Right hindlimb (tissue), 1 donor: ENCODE measurements at regions not wholly inside any gene's neighbourhood (a gene's known extent, or its start where the extent isn't known, plus 50 kb on each side); places are given as distances from the start of the nearest gene placed in this dataset.

Source experiments
- DNase-seq: peaks from one replicate; pipeline ENCODE4 v3.0.0-alpha.2; 2018

- DNase-seq, result no peak
Measured at GRCh38 chr1:37284053-37284452, 190.3 kb upstream of the ZC3H12A start.

- no peak for DNase-seq
Measured at GRCh38 chr1:37286881-37287280, 187.5 kb upstream of the ZC3H12A start.

- no peak for DNase-seq
Measured at GRCh38 chr1:37288900-37289299, 185.5 kb upstream of the ZC3H12A start.

DNA sequence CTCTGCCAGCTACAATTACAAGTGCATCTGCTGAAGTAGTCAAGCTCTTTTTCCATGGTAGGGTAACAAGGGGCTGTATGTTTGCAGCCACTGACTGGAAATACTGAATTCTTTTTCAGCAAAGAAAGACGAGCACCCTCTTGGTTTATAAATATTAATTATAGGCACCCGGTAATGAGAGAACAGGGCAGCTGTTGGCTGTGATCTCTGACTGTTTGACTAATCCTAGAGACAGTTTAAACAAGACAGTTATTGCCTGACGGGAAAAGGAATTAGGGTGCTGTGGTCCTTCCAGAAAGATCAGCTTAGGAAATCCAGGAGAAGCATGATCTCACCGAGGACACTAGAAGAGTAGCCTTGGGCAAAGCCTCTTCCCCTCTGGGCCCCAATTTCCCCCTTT, 183.7 kb upstream of the ZC3H12A start:
- DNase-seq, result no peak

- DNase-seq, result no peak
Measured at GRCh38 chr1:37292789-37293188, 181.6 kb upstream of the ZC3H12A start.

DNA sequence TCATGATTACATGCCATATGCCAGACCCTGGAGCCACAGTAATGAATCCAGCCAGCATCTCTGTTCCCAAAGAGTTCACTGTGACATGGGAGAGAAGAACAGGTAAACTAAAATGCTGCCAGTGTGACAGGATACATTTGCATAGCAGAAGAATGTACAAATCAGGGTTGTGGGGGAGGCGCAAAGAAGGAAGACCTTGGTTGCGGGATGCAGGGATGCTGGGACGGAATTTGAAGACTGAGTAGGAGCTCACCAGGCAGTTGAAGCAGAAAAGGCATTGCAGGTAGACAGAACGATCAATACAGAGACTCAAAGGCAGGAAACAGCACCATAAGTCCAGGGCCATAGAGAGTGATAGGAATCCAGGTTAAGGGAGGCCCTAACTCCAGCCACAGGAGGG, 180.3 kb upstream of the ZC3H12A start:
- DNase-seq, result no peak

GRCh38 chr1:37294529-37294928, 179.9 kb upstream of the ZC3H12A start:
- no peak for DNase-seq

DNA sequence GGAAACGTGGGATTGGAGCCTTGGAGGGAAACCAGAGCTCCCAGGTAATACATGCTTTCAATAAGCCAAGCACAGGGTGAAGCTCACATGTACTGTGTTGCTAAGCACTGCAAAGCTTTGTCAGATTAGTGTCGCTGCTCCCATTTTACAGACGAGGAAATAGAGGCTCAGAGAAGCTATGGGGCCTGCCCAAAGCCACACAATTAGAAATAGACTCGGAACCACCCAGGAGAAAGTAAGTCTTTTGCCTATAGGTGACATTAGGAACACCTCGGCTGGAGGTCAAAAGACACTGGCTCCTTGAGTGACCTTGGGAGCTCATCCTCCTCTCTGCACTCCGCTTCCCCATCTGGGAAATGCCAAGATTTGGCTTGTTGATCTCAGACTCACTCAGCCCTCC, 175.6 kb upstream of the ZC3H12A start:
- DNase-seq, result no peak

DNA sequence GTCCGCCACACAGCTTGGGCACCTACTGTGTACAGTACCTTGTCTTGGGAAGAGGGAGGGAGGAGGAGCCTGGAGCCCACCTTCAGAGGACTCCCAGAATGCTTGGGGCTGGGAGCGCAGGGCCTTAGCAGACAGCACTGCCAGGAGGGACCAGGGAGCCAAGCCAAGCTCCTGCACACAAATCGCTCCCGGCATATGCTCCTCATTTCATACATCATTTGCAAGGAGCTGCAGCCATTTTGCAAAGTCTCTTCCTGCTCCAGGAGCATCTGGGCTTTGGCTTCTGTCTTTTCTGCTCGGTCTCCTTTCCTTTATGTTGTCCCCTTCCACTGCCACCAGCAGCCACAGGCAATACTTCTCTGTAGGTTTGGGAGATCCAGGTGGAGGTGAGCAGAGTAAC, 175.2 kb upstream of the ZC3H12A start:
- DNase-seq, result no peak

GRCh38 chr1:37303884-37304574, 170.4 kb upstream of the ZC3H12A start:
- no peak for DNase-seq

DNA sequence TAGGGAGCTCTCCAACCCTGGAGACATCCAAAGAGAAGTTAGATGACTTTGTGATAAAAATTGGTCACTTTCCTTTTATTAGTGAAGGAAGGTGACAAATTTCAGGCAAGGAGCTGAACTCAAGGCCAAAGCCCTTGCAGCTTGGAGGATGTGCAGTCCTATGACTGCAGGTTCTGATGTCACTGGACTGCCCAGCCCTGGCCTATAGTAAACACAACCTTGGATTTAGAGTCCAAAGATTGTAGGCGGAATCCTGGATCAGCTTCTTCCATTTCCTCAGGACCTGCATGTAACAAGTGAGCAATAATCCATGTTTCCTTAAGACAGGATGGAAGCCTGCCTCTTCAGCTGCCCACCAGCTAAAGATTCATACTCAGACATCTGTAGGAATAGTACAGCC, 169.3 kb upstream of the ZC3H12A start:
- no peak for DNase-seq

GRCh38 chr1:37305841-37306240, 168.5 kb upstream of the ZC3H12A start:
- no peak for DNase-seq

DNA sequence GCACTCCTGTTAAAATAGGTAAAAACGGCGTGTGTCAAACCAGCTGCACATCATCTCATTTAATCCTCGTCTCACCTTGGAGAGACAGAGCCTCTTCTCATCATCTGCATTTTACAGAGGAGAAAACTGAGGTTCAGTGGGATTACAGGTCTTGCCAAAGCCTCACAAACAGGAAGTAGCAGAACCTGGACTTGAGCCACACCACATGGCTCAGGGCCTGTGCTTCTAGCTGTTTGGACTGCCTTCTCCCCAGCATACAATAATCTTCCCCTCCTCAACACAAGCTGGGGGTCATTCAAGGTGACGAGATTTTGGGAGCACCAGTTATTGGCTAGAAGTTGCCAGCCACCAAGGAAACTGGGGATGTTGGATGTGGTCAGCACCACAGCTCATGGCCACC, 167.9 kb upstream of the ZC3H12A start:
- DNase-seq, result peak; percentile 28

DNA sequence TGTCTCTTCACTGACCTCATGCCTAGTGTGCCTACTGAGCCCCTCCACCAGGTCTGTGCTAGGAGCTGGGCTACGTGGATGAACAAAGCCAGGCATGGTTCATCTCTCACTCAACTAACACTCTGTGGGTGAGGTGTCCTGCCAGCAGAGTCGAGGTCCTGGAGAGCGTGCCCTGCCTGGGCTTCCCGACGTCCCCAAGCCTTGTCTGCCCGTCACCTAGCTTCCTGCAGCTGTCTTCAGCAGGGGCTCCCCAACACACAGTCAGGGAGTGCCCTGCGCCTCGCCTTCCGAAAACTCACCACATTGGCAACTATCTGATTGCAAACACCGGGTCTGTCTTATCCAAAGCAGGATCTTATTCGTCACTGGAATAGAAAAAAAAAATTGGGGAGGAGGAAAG, 167.5 kb upstream of the ZC3H12A start:
- DNase-seq, result no peak

GRCh38 chr1:37308031-37308960, 166.1 kb upstream of the ZC3H12A start:
- DNase-seq, result no peak

DNA sequence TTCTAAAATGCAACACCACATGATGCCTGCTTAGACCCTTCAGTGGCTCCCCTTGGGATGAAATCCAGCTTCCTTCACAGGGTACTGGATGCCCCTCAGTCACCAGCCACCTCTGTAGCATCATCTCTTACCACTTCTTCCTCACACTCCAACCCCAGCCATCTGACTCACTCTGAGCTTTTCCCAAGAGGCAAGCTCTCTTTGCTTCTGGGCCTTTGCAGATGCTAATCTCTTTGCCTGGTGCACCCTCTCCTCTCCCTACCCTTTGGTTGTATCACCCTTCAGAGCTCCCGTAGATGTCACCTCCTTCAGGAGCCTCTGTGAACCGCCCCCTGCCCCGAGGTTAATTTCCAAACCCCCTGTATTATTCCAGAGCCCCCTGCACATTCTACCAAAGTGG, 164.8 kb upstream of the ZC3H12A start:
- no peak for DNase-seq

- DNase-seq, result no peak
Measured at GRCh38 chr1:37310064-37310463, 164.3 kb upstream of the ZC3H12A start.

- no peak for DNase-seq
Measured at GRCh38 chr1:37315371-37315846, 159.0 kb upstream of the ZC3H12A start.

DNA sequence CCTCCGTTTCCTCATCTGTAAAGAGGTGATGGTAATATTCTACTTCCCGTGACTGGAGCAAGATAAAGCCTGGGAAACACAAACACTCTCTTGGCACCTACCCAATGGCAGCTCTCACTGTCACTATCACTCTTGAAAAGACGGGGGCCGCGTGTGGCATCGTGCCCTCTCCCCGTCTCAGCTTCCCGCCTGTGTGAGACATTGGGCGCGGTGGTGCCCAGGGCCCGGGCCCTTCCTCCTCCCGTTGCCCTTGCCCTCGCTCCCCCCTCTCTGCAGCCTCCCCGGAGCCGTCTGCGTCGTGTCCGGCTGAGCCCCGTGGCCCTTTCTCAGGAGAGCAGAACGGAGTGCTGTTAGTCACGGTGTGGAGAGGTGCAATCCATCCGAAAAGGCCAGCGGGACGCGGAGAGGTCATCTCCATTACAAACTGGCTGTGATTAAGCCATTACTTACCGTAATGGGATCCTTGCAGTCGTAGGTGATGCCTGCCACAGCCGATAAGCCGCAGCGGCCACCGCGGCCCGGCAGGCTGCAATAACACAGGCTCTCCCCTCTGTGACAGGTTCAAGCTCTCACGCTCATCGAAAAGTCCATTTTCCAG, 156.4 kb upstream of the ZC3H12A start:
- no peak for DNase-seq

- no peak for DNase-seq
Measured at GRCh38 chr1:37318490-37318889, 155.9 kb upstream of the ZC3H12A start.

GRCh38 chr1:37319284-37319683, 155.1 kb upstream of the ZC3H12A start:
- no peak for DNase-seq

GRCh38 chr1:37323486-37324377, 150.6 kb upstream of the ZC3H12A start:
- no peak for DNase-seq

- no peak for DNase-seq
Measured at GRCh38 chr1:37325010-37325409, 149.4 kb upstream of the ZC3H12A start.
